Subcutaneous abdominal adipose tissue (tissue), 5 donors: ENCODE measurements at regions not wholly inside any gene's neighbourhood (a gene's known extent, or its start where the extent isn't known, plus 50 kb on each side); places are given as distances from the start of the nearest gene placed in this dataset.
A peak's percentile ranks its signal among the peaks of the same experiment; 100 is the strongest.

Source experiments
- H3K27ac ChIP-seq: one replicate; pipeline ENCODE4 v1.7.0; 2013; ENCODE audit warnings: low read depth, mild to moderate bottlenecking, inconsistent platforms, low read length, moderate library complexity
- H3K27me3 ChIP-seq, 5 donors: one replicate each; pipeline ENCODE4 v1.7.0; 2013; ENCODE audit warnings: low read length in 5 of 5, inconsistent platforms in 1 of 5; ENCODE audit not compliant: control insufficient read depth in 5 of 5, insufficient read depth in 4 of 5
- H3K36me3 ChIP-seq, 5 donors: one replicate each; pipeline ENCODE4 v1.7.0; 2013; ENCODE audit warnings: low read length in 5 of 5; ENCODE audit not compliant: control insufficient read depth in 5 of 5, insufficient read depth in 5 of 5
- H3K4me1 ChIP-seq, 5 donors: one replicate each; pipeline ENCODE4 v1.7.0; 2013; ENCODE audit warnings: low read length in 5 of 5, mild to moderate bottlenecking in 3 of 5, moderate library complexity in 1 of 5; ENCODE audit not compliant: control insufficient read depth in 5 of 5, insufficient read depth in 5 of 5
- H3K4me3 ChIP-seq, 5 donors: one replicate each; pipeline ENCODE4 v1.7.0; 2013; ENCODE audit warnings: low read length in 5 of 5, low read depth in 1 of 5
- H3K9ac ChIP-seq, 5 donors: one replicate each; pipeline ENCODE4 v1.7.0; 2013; ENCODE audit warnings: low read length in 5 of 5, mild to moderate bottlenecking in 4 of 5, moderate library complexity in 3 of 5
- H3K9me3 ChIP-seq, 5 donors: one replicate each; pipeline ENCODE4 v1.7.0; 2013; ENCODE audit warnings: low read length in 5 of 5; ENCODE audit not compliant: control insufficient read depth in 5 of 5
- donor health status: healthy.
- donor health status: healthy.
- donor health status: healthy.
- donor health status: healthy.
- donor health status: healthy.

- peaks cover 0 to 31% (median 6%) of the 10 kb centered on the region in 5 donors for H3K27me3 ChIP-seq
- no peaks in the 10 kb centered on the region for H3K36me3 ChIP-seq
- peak overlapping the region; percentile 51 for H3K27ac ChIP-seq
- peaks cover 4 to 39% (median 31%) of the 10 kb centered on the region in 5 donors for H3K4me1 ChIP-seq
- H3K9me3 ChIP-seq: peaks cover 0 to 6% (median 0%) of the 10 kb centered on the region in 5 donors
- peak overlapping the region; percentile 67 to 92 (median 80) for H3K4me3 ChIP-seq
- peak overlapping the region in 3 of 5 donors; percentile 17 to 80 (median 48) for H3K9ac ChIP-seq
Measured at GRCh38 chr6:26196846-26197635, 109.8 kb downstream of the HFE start.

DNA sequence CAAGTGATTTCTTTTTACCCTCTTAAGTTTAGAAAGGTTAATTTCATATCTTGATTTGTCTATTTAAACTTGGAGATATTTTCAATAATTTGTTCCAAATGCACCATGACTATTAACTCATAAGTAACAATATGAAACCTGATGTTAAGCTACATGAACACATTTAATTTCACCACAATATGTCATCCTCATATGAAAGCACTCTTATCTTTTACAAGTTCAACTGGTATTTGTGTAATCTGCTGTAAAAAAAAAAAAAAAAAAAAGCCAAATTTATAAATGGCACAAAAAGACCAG is 110.4 kb downstream of the HFE start:
- Histone ChIP-seq H3K27me3 (peaks cover 0 to 31% (median 6%) of the 10 kb centered on the region in 5 donors), H3K4me1 (peaks cover 4 to 39% (median 31%) of the 10 kb centered on the region in 5 donors), H3K36me3 (no peaks in the 10 kb centered on the region), H3K4me3 (peak overlapping the region; percentile 69 to 92 (median 80)), H3K27ac (peak overlapping the region; percentile 51), H3K9ac (no peak overlapping the region), H3K9me3 (peaks cover 0 to 6% (median 0%) of the 10 kb centered on the region in 5 donors)

GRCh38 chr6:26197933-26198721 is 110.9 kb downstream of the HFE start:
- H3K9me3 ChIP-seq: peaks cover 0 to 6% (median 0%) of the 10 kb centered on the region in 5 donors
- H3K36me3 ChIP-seq: no peaks in the 10 kb centered on the region
- H3K27ac ChIP-seq: peak overlapping the region; percentile 74
- peaks cover 0 to 31% (median 6%) of the 10 kb centered on the region in 5 donors for H3K27me3 ChIP-seq
- peak overlapping the region; percentile 69 to 92 (median 78) for H3K4me3 ChIP-seq
- H3K9ac ChIP-seq: peak overlapping the region in 4 of 5 donors; percentile 66 to 76 (median 68)
- H3K4me1 ChIP-seq: peaks cover 4 to 39% (median 31%) of the 10 kb centered on the region in 5 donors

GRCh38 chr6:26198722-26199056 is 111.5 kb downstream of the HFE start:
- H3K36me3 ChIP-seq: no peaks in the 10 kb centered on the region
- peaks cover 0 to 29% (median 6%) of the 10 kb centered on the region in 5 donors for H3K27me3 ChIP-seq
- H3K9ac ChIP-seq: peak overlapping the region in 4 of 5 donors; percentile 66 to 76 (median 68)
- peak overlapping the region; percentile 74 for H3K27ac ChIP-seq
- peaks cover 0 to 6% (median 0%) of the 10 kb centered on the region in 5 donors for H3K9me3 ChIP-seq
- H3K4me1 ChIP-seq: peaks cover 4 to 40% (median 31%) of the 10 kb centered on the region in 5 donors
- peak overlapping the region; percentile 69 to 92 (median 78) for H3K4me3 ChIP-seq

DNA sequence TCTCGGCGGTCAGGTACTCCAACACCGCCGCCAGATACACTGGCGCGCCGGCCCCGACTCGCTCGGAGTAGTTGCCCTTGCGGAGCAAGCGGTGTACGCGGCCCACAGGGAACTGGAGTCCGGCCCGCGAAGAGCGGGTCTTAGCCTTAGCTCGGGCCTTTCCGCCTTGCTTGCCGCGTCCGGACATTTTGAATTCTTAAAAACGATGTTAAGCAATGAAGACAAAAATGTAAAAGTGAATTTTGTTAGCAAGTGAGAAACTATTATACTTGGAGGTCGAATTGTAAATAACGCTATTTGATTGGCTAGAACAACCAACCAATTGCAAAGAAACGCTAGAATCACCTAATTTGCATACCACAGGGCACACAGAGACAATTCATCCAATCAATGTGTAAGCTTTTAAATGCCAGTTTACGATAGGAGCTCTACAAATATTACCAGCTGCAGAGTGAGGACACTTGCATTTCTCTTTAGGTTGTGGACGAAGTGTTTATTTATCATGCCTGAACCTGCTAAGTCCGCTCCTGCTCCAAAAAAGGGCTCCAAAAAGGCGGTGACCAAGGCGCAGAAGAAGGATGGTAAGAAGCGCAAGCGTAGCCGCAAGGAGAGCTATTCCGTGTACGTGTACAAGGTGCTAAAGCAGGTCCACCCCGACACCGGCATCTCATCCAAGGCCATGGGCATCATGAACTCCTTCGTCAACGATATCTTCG is 112.0 kb downstream of the HFE start:
- Histone ChIP-seq H3K27me3 (peaks cover 0 to 29% (median 9%) of the 10 kb centered on the region in 5 donors), H3K9me3 (peaks cover 0 to 6% (median 0%) of the 10 kb centered on the region in 5 donors), H3K4me1 (peaks cover 4 to 45% (median 36%) of the 10 kb centered on the region in 5 donors), H3K36me3 (no peaks in the 10 kb centered on the region), H3K27ac (peak overlapping the region; percentile 74), H3K9ac (peak overlapping the region in 4 of 5 donors; percentile 66 to 76 (median 68)), H3K4me3 (peak overlapping the region; percentile 69 to 92 (median 78))

GRCh38 chr6:26199773-26200764 is 112.8 kb downstream of the HFE start:
- H3K4me3 ChIP-seq: peak overlapping the region; percentile 67 to 92 (median 78)
- H3K36me3 ChIP-seq: no peaks in the 10 kb centered on the region
- H3K27ac ChIP-seq: peak overlapping the region; percentile 61
- H3K9ac ChIP-seq: peak overlapping the region in 1 of 5 donors; percentile 32
- H3K27me3 ChIP-seq: peaks cover 0 to 31% (median 9%) of the 10 kb centered on the region in 5 donors
- peaks cover 0 to 12% (median 0%) of the 10 kb centered on the region in 5 donors for H3K9me3 ChIP-seq
- H3K4me1 ChIP-seq: peaks cover 2 to 50% (median 41%) of the 10 kb centered on the region in 5 donors

DNA sequence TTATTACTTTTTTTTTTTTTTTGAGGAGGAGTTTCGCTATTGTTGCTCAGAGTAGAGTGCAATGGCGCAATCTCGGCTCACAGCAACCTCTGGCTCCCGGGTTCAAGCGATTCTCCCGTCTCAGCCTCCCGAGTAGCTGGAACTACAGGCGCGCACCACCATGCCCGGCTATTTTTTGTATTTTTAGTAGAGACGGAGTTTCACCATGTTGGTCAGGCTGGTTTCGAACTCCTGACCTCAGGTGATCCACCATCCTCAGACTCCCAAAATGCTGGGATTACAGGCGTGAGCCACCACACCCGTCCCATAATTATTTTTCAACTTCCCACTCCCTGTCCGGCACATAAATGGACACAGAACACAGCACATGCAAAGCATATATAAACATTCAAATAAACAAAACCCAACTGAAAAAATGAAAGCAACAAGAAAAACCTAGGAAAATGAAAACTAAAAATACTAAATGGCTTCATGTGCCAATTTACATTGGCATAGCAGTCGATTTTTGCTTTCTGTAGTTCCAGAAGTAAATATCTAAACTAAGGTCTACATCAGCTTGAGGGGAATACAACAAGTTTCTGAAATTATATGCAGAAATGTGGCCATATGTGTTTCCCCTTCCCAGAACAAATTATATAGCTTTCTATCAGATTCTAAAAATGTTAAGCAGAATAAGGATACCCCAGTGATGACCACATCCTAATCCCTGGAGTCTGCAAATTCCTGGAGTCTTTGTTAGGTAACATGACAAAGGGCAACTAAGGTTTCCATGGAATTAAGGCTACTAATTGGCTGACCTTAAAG is 113.9 kb downstream of the HFE start:
- Histone ChIP-seq H3K9ac (no peak overlapping the region), H3K36me3 (no peaks in the 10 kb centered on the region), H3K27ac (no peak overlapping the region), H3K27me3 (peaks cover 0 to 35% (median 9%) of the 10 kb centered on the region in 5 donors), H3K9me3 (peaks cover 0 to 12% (median 0%) of the 10 kb centered on the region in 5 donors), H3K4me3 (no peak overlapping the region), H3K4me1 (peaks cover 0 to 51% (median 43%) of the 10 kb centered on the region in 5 donors)

GRCh38 chr6:26202201-26202611 is 115.0 kb downstream of the HFE start:
- Histone ChIP-seq H3K27ac (no peak overlapping the region), H3K36me3 (no peaks in the 10 kb centered on the region), H3K9ac (no peak overlapping the region), H3K9me3 (peaks cover 0 to 9% (median 0%) of the 10 kb centered on the region in 5 donors), H3K4me3 (no peak overlapping the region), H3K27me3 (peaks cover 0 to 31% (median 9%) of the 10 kb centered on the region in 5 donors), H3K4me1 (peaks cover 0 to 46% (median 35%) of the 10 kb centered on the region in 5 donors)
